GM18873 (cell line): ENCODE measurements at regions not wholly inside any gene's neighbourhood (a gene's known extent, or its start where the extent isn't known, plus 50 kb on each side); places are given as distances from the start of the nearest gene placed in this dataset.
"Not testable (repeated sequence)": the region's sequence is repeated elsewhere in the genome, so short reads cannot be mapped to it uniquely, and the experiment has no call there.

Experiments used
- ATAC-seq: cut with Tn5 transposase; IDR thresholded peaks from one replicate; pipeline ENCODE4 v1.9.1; 2021; ENCODE audit warnings: mild to moderate bottlenecking, moderate library complexity, moderate number of reproducible peaks; ENCODE audit not compliant: unreplicated experiment, low FRiP score

GRCh38 chr7:142477801-142478200, 219.9 kb upstream of the PRSS58 start:
- not testable (repeated sequence) for ATAC-seq

GRCh38 chr7:142477079-142477651, 219.3 kb upstream of the PRSS58 start:
- ATAC-seq, result no peak

GRCh38 chr7:142476077-142476476, 218.2 kb upstream of the PRSS58 start:
- ATAC-seq, result no peak

- no peak for ATAC-seq
Measured at GRCh38 chr7:142471820-142472219, 214.0 kb upstream of the PRSS58 start.

GRCh38 chr7:142470544-142470830, 212.6 kb upstream of the PRSS58 start:
- no peak for ATAC-seq

- ATAC-seq, result no peak
Measured at GRCh38 chr7:142469696-142470543, 212.1 kb upstream of the PRSS58 start.

- ATAC-seq, result no peak
Measured at GRCh38 chr7:142468871-142469665, 211.2 kb upstream of the PRSS58 start.

- ATAC-seq, result not testable (repeated sequence)
Measured at GRCh38 chr7:142467056-142467655, 209.3 kb upstream of the PRSS58 start.

GRCh38 chr7:142463401-142463850, 205.6 kb upstream of the PRSS58 start:
- ATAC-seq, result no peak

GRCh38 chr7:142461437-142461836, 203.6 kb upstream of the PRSS58 start:
- no peak for ATAC-seq

GRCh38 chr7:142460402-142461117, 202.7 kb upstream of the PRSS58 start:
- ATAC-seq, result no peak

- no peak for ATAC-seq
Measured at GRCh38 chr7:142459551-142459963, 201.7 kb upstream of the PRSS58 start.

GRCh38 chr7:142457146-142457703, 199.4 kb upstream of the PRSS58 start:
- ATAC-seq, result no peak

- no peak for ATAC-seq
Measured at GRCh38 chr7:142455392-142455791, 197.5 kb upstream of the PRSS58 start.

- ATAC-seq, result no peak
Measured at GRCh38 chr7:142454862-142455261, 197.0 kb upstream of the PRSS58 start.

GRCh38 chr7:142452791-142453190, 194.9 kb upstream of the PRSS58 start:
- ATAC-seq, result no peak

GRCh38 chr7:142451817-142452216, 194.0 kb upstream of the PRSS58 start:
- no peak for ATAC-seq

GRCh38 chr7:142451296-142451695, 193.4 kb upstream of the PRSS58 start:
- no peak for ATAC-seq

- ATAC-seq, result no peak
Measured at GRCh38 chr7:142450695-142451094, 192.8 kb upstream of the PRSS58 start.

- no peak for ATAC-seq
Measured at GRCh38 chr7:142450206-142450605, 192.3 kb upstream of the PRSS58 start.
